Middle frontal gyrus (tissue), 1 donor: ENCODE measurements at regions not wholly inside any gene's neighbourhood (a gene's known extent, or its start where the extent isn't known, plus 50 kb on each side); places are given as distances from the start of the nearest gene placed in this dataset.

ENCODE experiments used
- DNase-seq: peaks from one replicate; pipeline ENCODE4 v3.0.0-alpha.2; 2015; ENCODE audit warnings: low spot score; ENCODE audit errors: extremely low spot score

- no peak for DNase-seq
Observed at GRCh38 chr12:76611533-76611932, 52.0 kb upstream of the OSBPL8 start.

DNA sequence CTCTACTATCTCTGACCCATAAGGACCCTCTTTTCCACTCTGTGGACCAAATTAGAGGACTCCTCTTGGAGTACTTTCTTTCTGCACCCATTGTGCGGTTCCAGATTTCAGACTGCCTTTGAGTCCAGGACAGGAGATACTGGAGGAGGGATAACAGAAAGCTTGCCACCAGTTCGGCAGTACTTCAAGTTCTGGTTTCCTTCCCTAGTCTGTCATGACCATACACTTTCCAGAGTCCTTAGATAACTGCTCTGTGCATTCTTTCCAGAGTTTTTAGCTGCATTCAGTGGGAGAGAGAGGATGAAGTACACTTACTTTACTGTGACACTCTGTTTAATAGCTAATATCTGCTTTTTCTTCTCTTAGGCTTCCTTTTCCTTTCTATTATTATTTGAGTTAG lies 54.8 kb upstream of the OSBPL8 start:
- no peak for DNase-seq

- DNase-seq = no peak
Observed at GRCh38 chr12:76618031-76618430, 58.5 kb upstream of the OSBPL8 start.

- DNase-seq = peak; percentile 42
Observed at GRCh38 chr12:76621582-76622024, 62.0 kb upstream of the OSBPL8 start.

DNA sequence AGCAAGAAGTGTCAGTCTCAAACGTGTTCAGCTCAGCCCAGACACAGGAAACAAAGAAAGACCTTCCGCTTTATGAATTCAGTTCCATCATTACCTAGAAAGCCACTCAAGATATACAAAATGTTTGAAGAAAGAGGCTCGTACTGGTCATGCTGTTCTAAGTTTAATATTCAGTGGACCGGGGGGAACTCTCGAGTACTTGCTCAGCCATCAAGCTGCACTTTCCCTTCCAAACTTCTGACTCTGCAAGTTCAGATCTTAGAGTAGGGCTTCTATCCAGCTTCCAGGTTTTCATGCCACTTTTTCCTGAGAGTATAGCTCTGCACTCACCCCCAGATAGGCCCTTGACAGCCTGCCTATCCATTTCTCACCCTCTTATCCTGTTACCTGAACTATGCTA lies 62.8 kb upstream of the OSBPL8 start:
- DNase-seq = no peak

DNA sequence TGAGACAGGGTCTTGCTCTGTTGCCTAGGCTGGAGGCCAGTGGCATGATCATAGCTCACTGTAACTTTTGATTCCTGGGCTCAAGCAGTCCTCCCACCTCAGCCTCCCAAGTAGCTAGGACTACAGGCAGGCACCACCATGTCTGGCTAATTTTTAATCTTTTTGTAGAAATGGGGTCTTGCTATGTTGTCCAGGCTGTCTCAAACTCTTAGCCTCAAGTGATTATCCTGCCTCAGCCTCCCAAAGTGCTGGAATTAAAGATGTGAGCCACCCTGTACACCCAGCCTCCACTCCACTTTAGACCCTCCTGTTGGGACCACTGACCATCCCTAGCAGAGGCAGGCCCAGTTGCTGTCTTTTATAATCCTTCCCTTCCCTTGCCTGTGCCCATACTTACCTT lies 63.3 kb upstream of the OSBPL8 start:
- DNase-seq = no peak

- DNase-seq = no peak
Observed at GRCh38 chr12:76623931-76624330, 64.4 kb upstream of the OSBPL8 start.

GRCh38 chr12:76627346-76628135 lies 68.0 kb upstream of the OSBPL8 start:
- peak; percentile 3 for DNase-seq

GRCh38 chr12:76628745-76629144 lies 69.2 kb upstream of the OSBPL8 start:
- DNase-seq = no peak

DNA sequence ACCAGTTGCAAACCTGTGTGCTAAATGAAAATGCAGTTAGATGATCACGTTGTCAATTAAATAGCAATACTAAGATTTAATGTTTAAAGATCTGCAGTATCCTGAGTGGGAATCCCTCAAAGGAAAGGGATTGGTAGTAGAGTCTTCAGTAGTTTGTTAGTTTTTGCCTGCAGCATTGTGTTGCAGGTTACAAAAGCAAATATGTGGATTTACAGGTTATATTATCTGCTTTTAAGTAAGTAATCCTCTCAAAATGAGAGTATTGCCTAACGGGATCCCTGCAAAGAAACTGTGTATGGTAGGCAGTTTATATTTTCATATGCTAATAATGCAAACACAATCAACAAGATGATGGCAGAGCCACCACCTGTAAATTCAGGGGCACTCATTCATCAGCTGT lies 72.2 kb upstream of the OSBPL8 start:
- no peak for DNase-seq

- no peak for DNase-seq
Observed at GRCh38 chr12:76633415-76633814, 73.8 kb upstream of the OSBPL8 start.

GRCh38 chr12:76634133-76634532 lies 74.6 kb upstream of the OSBPL8 start:
- DNase-seq = no peak

- DNase-seq = no peak
Observed at GRCh38 chr12:76636121-76636692, 76.6 kb upstream of the OSBPL8 start.

GRCh38 chr12:76637807-76638206 lies 78.2 kb upstream of the OSBPL8 start:
- DNase-seq = no peak

- no peak for DNase-seq
Observed at GRCh38 chr12:76639646-76640045, 80.1 kb upstream of the OSBPL8 start.

GRCh38 chr12:76641073-76641472 lies 81.5 kb upstream of the OSBPL8 start:
- DNase-seq = no peak

DNA sequence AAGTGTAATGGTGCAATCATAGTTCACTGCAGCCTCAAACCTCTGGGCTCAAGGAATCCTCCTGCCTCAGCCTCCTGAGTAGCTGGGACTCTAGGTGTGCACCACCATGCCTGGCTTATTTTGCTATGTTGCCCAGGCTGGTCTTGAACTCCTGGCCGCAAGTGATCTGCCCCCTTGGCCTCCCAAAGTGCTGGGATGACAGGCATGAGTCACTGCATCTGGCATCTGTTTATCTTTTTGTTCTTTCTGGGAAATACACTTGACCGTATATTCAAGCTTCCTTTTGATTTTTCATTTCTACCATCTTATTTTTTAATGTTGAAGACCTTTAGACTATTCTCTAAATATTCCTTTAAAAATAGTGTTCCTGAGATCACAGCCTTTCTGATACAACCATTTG lies 82.4 kb upstream of the OSBPL8 start:
- DNase-seq = no peak

- no peak for DNase-seq
Observed at GRCh38 chr12:76643438-76643837, 83.9 kb upstream of the OSBPL8 start.

- no peak for DNase-seq
Observed at GRCh38 chr12:76644950-76645349, 85.4 kb upstream of the OSBPL8 start.

GRCh38 chr12:76645934-76646333 lies 86.4 kb upstream of the OSBPL8 start:
- no peak for DNase-seq

DNA sequence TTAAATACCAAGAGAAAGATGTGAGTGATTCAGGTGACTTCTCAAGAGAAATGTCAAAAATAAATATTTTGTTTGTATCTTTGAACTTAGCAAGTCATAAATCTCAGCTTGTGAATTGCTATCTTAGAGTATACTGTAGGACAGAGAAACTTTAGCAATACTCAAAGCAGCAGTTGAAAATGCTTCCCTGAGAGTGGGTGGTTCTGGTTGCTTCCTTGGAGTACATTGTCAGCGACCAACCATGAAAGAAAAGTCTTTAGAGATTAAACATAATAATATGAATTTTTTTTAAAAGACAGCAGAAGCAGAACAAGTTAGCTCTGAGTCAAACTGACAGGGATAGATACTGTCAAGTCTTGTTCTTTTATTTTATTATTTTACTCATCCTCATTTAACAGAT lies 86.8 kb upstream of the OSBPL8 start:
- DNase-seq = no peak

DNA sequence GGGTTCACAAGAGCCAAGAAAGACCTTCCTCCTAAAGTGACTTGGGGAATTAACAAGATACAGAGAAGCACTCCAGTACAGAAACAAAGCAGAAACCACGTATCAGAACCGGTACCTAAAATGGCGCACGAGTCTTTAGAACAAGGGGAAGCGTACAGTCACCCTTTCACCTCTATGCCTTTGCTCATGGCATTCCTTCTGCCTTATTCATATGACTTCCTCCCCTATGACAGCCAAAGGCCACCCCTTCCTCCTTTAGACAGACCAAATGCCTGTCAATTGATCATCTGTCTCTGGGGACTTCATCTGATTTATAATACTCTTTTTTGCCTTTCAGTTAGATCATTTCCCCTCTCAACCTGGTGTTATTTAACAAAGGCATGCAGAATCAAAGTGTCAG lies 89.5 kb upstream of the OSBPL8 start:
- DNase-seq = no peak

GRCh38 chr12:76652402-76652801 lies 92.8 kb upstream of the OSBPL8 start:
- DNase-seq = no peak
